Liver (tissue), 3 donors: ENCODE measurements at regions not wholly inside any gene's neighbourhood (a gene's known extent, or its start where the extent isn't known, plus 50 kb on each side); places are given as distances from the start of the nearest gene placed in this dataset.

Source experiments
- CTCF ChIP-seq: fragments of 150-350 bp; IDR thresholded peaks from 2 replicates; pipeline ENCODE4 v1.5.1; 2017; ENCODE audit warnings: improper control_type of control experiment, low read depth, low read length; ENCODE audit not compliant: missing input control
- EGR1 ChIP-seq, 2 donors: IDR thresholded peaks; 2 replicates each; pipeline ENCODE4 v1.6.1; 2016 to 2018; ENCODE audit warnings: antibody characterized with exemption in 2 of 2, low read depth in 2 of 2
- FOXA1 ChIP-seq: IDR thresholded peaks from 2 replicates; pipeline ENCODE4 v1.6.1; 2016; ENCODE audit warnings: antibody characterized with exemption
- GABPA ChIP-seq, 2 donors: IDR thresholded peaks in 1 of 2; conservative IDR thresholded peaks in 1 of 2; 2 replicates each; pipeline ENCODE4 v1.6.1; 2016; ENCODE audit warnings: antibody characterized with exemption in 2 of 2, mild to moderate bottlenecking in 1 of 2, moderate library complexity in 1 of 2
- SP1 ChIP-seq: IDR thresholded peaks from 2 replicates; pipeline ENCODE4 v1.6.1; 2018; ENCODE audit warnings: antibody characterized with exemption, mild to moderate bottlenecking
- YY1 ChIP-seq: IDR thresholded peaks from 2 replicates; pipeline ENCODE4 v1.6.1; 2016; ENCODE audit warnings: antibody characterized with exemption, mild to moderate bottlenecking
- donor health status: healthy.
- donor health status: healthy.

DNA sequence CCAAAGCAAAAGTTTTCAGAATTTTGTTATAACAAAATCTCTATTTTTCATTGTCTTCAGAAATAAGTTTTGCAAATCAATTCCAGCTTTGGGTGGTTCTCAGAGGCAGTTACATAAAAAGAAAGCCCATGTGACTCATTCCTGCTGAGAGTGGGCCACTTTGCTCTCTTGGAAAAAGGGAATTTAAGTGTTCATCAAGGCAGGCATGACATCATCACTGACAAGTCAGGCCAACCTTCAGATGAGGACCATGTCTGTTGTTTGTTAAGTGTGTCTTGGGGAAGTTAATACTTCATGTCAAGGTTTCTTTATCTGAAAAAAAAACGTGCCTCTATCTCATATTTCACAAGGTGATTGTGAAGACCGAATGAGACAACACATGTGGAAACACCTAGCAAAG, 519.8 kb upstream of the TMPO start:
- TF ChIP-seq CTCF (no peak), FOXA1 (no peak), GABPA (IDR thresholded peaks at IDR 0.05 in 1 of 2, conservative IDR thresholded peaks at IDR 0.05 in 1 of 2) (no peak), EGR1 (IDR thresholded peaks at IDR 0.05; ENCODE audit: low read depth in 2 of 2) (no peak), YY1 (no peak), SP1 (no peak)
